ENCODE measurements at regions not wholly inside any gene's neighbourhood (a gene's known extent, or its start where the extent isn't known, plus 50 kb on each side); places are given as distances from the start of the nearest gene placed in this dataset.

DNA sequence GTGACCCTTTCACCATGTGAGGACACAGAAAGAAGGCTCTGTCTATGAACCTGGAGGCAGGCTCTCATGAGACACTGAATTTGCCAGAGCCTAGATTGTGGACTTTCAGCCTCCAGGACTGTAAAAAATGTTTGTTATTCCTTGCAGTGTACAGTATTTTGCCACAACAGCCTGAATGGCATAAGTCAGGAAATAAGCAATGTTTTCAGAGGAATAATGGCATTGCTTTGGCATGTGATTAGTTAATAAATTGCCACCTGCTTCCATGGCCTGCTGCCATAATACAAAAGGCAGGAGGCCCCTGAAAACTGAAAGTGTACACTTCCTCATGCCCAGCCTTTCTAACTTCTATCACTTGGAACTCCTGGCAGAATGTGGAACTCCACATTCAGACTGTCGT is 408.1 kb downstream of the GADD45G start:
- Histone ChIP-seq H3K4me1 (ENCODE audit: control insufficient read depth in 2 of 2, insufficient read depth in 2 of 2, low read length in 2 of 2) (no peaks in the 10 kb centered on the region), H3K4me3 (ENCODE audit: low read length in 2 of 2) (no peak overlapping the region), H3K36me3 (ENCODE audit: control insufficient read depth in 2 of 2, insufficient read depth in 2 of 2, low read length in 2 of 2) (no peaks in the 10 kb centered on the region), H3K27ac (ENCODE audit: low read depth in 2 of 2, low read length in 2 of 2) (no peak overlapping the region), H3K9me3 (ENCODE audit: control insufficient read depth in 2 of 2, low read length in 2 of 2) (no peaks in the 10 kb centered on the region), H3K27me3 (ENCODE audit: control insufficient read depth in 2 of 2, insufficient read depth in 2 of 2, low read length in 2 of 2) (no peaks in the 10 kb centered on the region), H3K9ac (ENCODE audit: low read depth in 1 of 2, low read length in 2 of 2) (no peak overlapping the region)

GRCh38 chr9:90013778-90014177 is 409.0 kb downstream of the GADD45G start:
- Histone ChIP-seq H3K4me3 (ENCODE audit: low read length in 2 of 2) (no peak overlapping the region), H3K27ac (ENCODE audit: low read depth in 2 of 2, low read length in 2 of 2) (no peak overlapping the region), H3K27me3 (ENCODE audit: control insufficient read depth in 2 of 2, insufficient read depth in 2 of 2, low read length in 2 of 2) (no peaks in the 10 kb centered on the region), H3K9ac (ENCODE audit: low read depth in 1 of 2, low read length in 2 of 2) (no peak overlapping the region), H3K4me1 (ENCODE audit: control insufficient read depth in 2 of 2, insufficient read depth in 2 of 2, low read length in 2 of 2) (no peaks in the 10 kb centered on the region), H3K36me3 (ENCODE audit: control insufficient read depth in 2 of 2, insufficient read depth in 2 of 2, low read length in 2 of 2) (no peaks in the 10 kb centered on the region), H3K9me3 (ENCODE audit: control insufficient read depth in 2 of 2, low read length in 2 of 2) (no peaks in the 10 kb centered on the region)

DNA sequence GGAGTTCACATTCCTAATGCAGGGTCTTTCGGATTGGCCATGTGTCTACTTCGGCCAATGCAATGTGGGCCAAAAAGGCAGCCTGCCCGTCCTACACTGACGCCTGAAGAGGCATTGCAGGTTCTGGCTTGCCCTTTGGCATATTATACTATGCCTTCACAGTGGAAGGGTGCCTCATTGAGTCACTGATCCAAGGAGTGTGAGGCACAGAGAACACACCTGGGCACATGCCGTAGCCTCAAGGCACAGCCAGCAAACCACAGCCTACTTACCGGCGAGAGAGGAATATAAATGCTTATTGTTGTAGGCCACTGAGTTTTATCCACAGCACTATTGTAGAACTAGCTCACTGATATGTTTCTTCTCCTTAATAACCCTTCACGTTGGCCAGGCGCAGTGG is 409.6 kb downstream of the GADD45G start:
- H3K4me3 ChIP-seq (ENCODE audit: low read length in 2 of 2), result no peak overlapping the region
- H3K4me1 ChIP-seq (ENCODE audit: control insufficient read depth in 2 of 2, insufficient read depth in 2 of 2, low read length in 2 of 2), result no peaks in the 10 kb centered on the region
- no peak overlapping the region for H3K9ac ChIP-seq (ENCODE audit: low read depth in 1 of 2, low read length in 2 of 2)
- no peaks in the 10 kb centered on the region for H3K36me3 ChIP-seq (ENCODE audit: control insufficient read depth in 2 of 2, insufficient read depth in 2 of 2, low read length in 2 of 2)
- H3K27me3 ChIP-seq (ENCODE audit: control insufficient read depth in 2 of 2, insufficient read depth in 2 of 2, low read length in 2 of 2), result no peaks in the 10 kb centered on the region
- H3K9me3 ChIP-seq (ENCODE audit: control insufficient read depth in 2 of 2, low read length in 2 of 2), result no peaks in the 10 kb centered on the region
- H3K27ac ChIP-seq (ENCODE audit: low read depth in 2 of 2, low read length in 2 of 2), result no peak overlapping the region

DNA sequence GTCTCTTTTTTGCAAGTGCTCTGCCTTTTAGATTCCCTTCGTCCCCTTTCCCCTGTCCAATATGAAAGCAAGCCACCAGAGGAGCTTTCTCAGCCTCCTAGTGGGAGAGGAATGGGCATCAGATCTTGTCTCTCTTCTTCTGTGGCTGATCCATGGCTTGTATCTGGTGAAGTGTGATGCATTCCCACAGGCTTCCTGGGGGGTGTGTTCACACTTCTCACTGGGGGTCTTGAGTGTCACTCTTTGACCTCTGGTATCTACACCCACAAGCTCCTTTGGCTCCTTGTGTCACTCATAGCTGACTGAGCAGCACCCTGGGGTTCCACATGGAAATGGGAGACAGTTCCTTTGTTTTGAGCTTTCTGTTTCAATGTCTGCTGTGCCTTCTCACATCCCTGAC is 411.5 kb downstream of the GADD45G start:
- H3K4me1 ChIP-seq (ENCODE audit: control insufficient read depth in 2 of 2, insufficient read depth in 2 of 2, low read length in 2 of 2), result no peaks in the 10 kb centered on the region
- H3K27me3 ChIP-seq (ENCODE audit: control insufficient read depth in 2 of 2, insufficient read depth in 2 of 2, low read length in 2 of 2), result no peaks in the 10 kb centered on the region
- H3K36me3 ChIP-seq (ENCODE audit: control insufficient read depth in 2 of 2, insufficient read depth in 2 of 2, low read length in 2 of 2), result no peaks in the 10 kb centered on the region
- H3K4me3 ChIP-seq (ENCODE audit: low read length in 2 of 2), result no peak overlapping the region
- H3K9me3 ChIP-seq (ENCODE audit: control insufficient read depth in 2 of 2, low read length in 2 of 2), result no peaks in the 10 kb centered on the region
- H3K9ac ChIP-seq (ENCODE audit: low read depth in 1 of 2, low read length in 2 of 2), result no peak overlapping the region
- no peak overlapping the region for H3K27ac ChIP-seq (ENCODE audit: low read depth in 2 of 2, low read length in 2 of 2)

DNA sequence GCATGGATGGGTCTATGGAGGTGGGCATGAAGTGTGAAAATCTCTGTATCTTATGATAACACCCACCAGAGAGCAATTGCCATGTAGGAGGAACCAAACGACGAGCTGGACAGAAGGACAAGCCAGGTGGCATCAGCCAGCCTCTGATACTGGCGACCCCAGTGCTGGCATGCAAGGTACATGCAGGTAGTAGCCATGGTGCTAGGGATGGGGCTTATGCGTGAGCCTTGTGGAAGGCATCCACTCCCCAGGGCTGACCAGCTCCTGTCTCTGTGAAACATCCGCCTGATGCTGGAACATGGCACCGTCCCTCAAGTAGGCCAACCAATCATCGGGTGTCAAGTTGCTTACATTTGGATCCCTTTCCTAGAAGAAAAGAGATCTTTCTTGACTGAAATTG is 412.9 kb downstream of the GADD45G start:
- Histone ChIP-seq H3K27me3 (ENCODE audit: control insufficient read depth in 2 of 2, insufficient read depth in 2 of 2, low read length in 2 of 2) (no peaks in the 10 kb centered on the region), H3K4me3 (ENCODE audit: low read length in 2 of 2) (no peak overlapping the region), H3K9me3 (ENCODE audit: control insufficient read depth in 2 of 2, low read length in 2 of 2) (no peaks in the 10 kb centered on the region), H3K27ac (ENCODE audit: low read depth in 2 of 2, low read length in 2 of 2) (no peak overlapping the region), H3K36me3 (ENCODE audit: control insufficient read depth in 2 of 2, insufficient read depth in 2 of 2, low read length in 2 of 2) (no peaks in the 10 kb centered on the region), H3K4me1 (ENCODE audit: control insufficient read depth in 2 of 2, insufficient read depth in 2 of 2, low read length in 2 of 2) (no peaks in the 10 kb centered on the region), H3K9ac (ENCODE audit: low read depth in 1 of 2, low read length in 2 of 2) (no peak overlapping the region)

- Histone ChIP-seq H3K27ac (ENCODE audit: low read depth in 2 of 2, low read length in 2 of 2) (no peak overlapping the region), H3K27me3 (ENCODE audit: control insufficient read depth in 2 of 2, insufficient read depth in 2 of 2, low read length in 2 of 2) (no peaks in the 10 kb centered on the region), H3K4me3 (ENCODE audit: low read length in 2 of 2) (no peak overlapping the region), H3K9me3 (ENCODE audit: control insufficient read depth in 2 of 2, low read length in 2 of 2) (no peaks in the 10 kb centered on the region), H3K4me1 (ENCODE audit: control insufficient read depth in 2 of 2, insufficient read depth in 2 of 2, low read length in 2 of 2) (no peaks in the 10 kb centered on the region), H3K9ac (ENCODE audit: low read depth in 1 of 2, low read length in 2 of 2) (no peak overlapping the region), H3K36me3 (ENCODE audit: control insufficient read depth in 2 of 2, insufficient read depth in 2 of 2, low read length in 2 of 2) (no peaks in the 10 kb centered on the region)
Measured at GRCh38 chr9:90018688-90019087, 413.9 kb downstream of the GADD45G start.

DNA sequence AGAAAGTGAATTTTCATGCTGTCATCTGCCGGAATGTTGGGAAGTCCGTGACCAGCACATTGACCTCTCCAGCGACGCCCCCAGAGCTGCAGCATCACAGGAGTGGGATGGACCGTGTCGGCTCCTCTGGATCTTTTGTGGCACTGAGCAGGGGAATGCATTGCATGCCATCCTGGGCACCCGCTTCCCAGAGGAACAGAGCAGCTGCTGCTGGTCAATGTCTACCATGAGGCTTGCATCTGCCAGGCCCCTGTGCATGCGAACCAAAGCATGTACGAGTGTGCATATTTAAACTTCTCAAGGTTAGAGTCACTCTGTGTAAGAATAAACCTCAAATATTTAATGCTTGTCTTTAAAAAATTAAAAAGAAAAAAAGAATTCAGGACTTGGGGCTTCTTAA is 414.8 kb downstream of the GADD45G start:
- no peaks in the 10 kb centered on the region for H3K9me3 ChIP-seq (ENCODE audit: control insufficient read depth in 2 of 2, low read length in 2 of 2)
- no peaks in the 10 kb centered on the region for H3K4me1 ChIP-seq (ENCODE audit: control insufficient read depth in 2 of 2, insufficient read depth in 2 of 2, low read length in 2 of 2)
- H3K27me3 ChIP-seq (ENCODE audit: control insufficient read depth in 2 of 2, insufficient read depth in 2 of 2, low read length in 2 of 2), result no peaks in the 10 kb centered on the region
- H3K36me3 ChIP-seq (ENCODE audit: control insufficient read depth in 2 of 2, insufficient read depth in 2 of 2, low read length in 2 of 2), result no peaks in the 10 kb centered on the region
- no peak overlapping the region for H3K27ac ChIP-seq (ENCODE audit: low read depth in 2 of 2, low read length in 2 of 2)
- no peak overlapping the region for H3K4me3 ChIP-seq (ENCODE audit: low read length in 2 of 2)
- no peak overlapping the region for H3K9ac ChIP-seq (ENCODE audit: low read depth in 1 of 2, low read length in 2 of 2)

GRCh38 chr9:90020276-90020871 is 415.6 kb downstream of the GADD45G start:
- H3K4me1 ChIP-seq (ENCODE audit: control insufficient read depth in 2 of 2, insufficient read depth in 2 of 2, low read length in 2 of 2), result no peaks in the 10 kb centered on the region
- no peaks in the 10 kb centered on the region for H3K9me3 ChIP-seq (ENCODE audit: control insufficient read depth in 2 of 2, low read length in 2 of 2)

DNA sequence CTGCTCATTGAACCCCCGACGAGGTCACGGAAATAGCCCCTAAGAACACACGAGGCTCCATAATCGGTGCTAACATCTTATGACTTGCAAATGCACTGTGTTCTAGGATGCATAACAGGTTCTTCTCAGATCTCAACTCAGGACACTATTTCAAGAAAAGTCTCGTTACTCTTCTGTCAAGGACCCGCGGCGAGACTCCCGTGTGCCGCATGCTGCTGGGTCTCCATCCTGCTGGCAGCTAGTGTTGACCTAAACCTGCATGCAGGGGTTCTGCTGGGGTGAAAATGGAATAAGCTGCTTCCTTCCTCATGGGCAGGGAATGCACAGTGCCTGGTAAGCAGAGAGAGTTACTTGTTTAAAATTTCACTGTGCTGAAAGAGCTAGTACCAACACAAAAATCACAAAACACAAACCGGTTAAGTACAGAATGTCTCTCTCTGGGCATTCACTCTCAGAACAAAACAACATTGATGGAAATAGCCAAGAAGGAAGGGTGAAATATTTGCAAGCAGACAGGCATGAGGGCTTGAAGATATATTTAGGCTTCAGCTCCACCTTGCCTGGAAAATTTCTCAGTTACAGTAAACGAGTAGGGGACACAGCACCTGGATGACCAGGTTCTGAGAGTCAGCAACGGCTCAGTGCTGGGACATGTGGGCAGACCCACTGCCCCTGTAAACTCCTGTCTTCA is 416.5 kb downstream of the GADD45G start:
- no peaks in the 10 kb centered on the region for H3K36me3 ChIP-seq (ENCODE audit: control insufficient read depth in 2 of 2, insufficient read depth in 2 of 2, low read length in 2 of 2)
- no peaks in the 10 kb centered on the region for H3K4me1 ChIP-seq (ENCODE audit: control insufficient read depth in 2 of 2, insufficient read depth in 2 of 2, low read length in 2 of 2)
- no peak overlapping the region for H3K4me3 ChIP-seq (ENCODE audit: low read length in 2 of 2)
- H3K27ac ChIP-seq (ENCODE audit: low read depth in 2 of 2, low read length in 2 of 2), result no peak overlapping the region
- no peaks in the 10 kb centered on the region for H3K9me3 ChIP-seq (ENCODE audit: control insufficient read depth in 2 of 2, low read length in 2 of 2)
- H3K9ac ChIP-seq (ENCODE audit: low read depth in 1 of 2, low read length in 2 of 2), result no peak overlapping the region
- no peaks in the 10 kb centered on the region for H3K27me3 ChIP-seq (ENCODE audit: control insufficient read depth in 2 of 2, insufficient read depth in 2 of 2, low read length in 2 of 2)

More at GRCh38 chr9:90020276-90020871, 415.6 kb downstream of the GADD45G start:
- H3K4me3 ChIP-seq (ENCODE audit: low read length in 2 of 2), result no peak overlapping the region
- no peak overlapping the region for H3K27ac ChIP-seq (ENCODE audit: low read depth in 2 of 2, low read length in 2 of 2)
- no peaks in the 10 kb centered on the region for H3K27me3 ChIP-seq (ENCODE audit: control insufficient read depth in 2 of 2, insufficient read depth in 2 of 2, low read length in 2 of 2)
- no peak overlapping the region for H3K9ac ChIP-seq (ENCODE audit: low read depth in 1 of 2, low read length in 2 of 2)
- H3K36me3 ChIP-seq (ENCODE audit: control insufficient read depth in 2 of 2, insufficient read depth in 2 of 2, low read length in 2 of 2), result no peaks in the 10 kb centered on the region

DNA sequence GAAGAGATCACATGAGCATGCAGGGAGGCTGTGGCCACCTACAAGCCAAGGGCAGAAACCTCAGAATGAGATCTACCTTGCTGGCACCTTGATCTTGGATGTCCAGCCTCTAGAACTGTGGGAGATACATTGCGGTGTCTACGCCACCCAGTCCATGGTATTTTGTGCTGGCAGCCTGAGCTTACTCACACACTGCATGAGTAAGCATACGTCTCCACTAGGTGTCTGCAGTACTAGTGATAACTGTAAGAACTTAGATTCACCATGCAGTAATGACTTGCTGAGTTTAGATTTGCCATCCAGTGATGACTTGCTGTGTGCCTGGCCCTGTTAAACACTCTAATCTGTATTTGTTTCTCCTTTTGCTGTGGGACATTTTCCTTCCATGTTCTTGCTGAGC is 417.7 kb downstream of the GADD45G start:
- no peak overlapping the region for H3K4me3 ChIP-seq (ENCODE audit: low read length in 2 of 2)
- no peaks in the 10 kb centered on the region for H3K27me3 ChIP-seq (ENCODE audit: control insufficient read depth in 2 of 2, insufficient read depth in 2 of 2, low read length in 2 of 2)
- no peaks in the 10 kb centered on the region for H3K4me1 ChIP-seq (ENCODE audit: control insufficient read depth in 2 of 2, insufficient read depth in 2 of 2, low read length in 2 of 2)
- H3K27ac ChIP-seq (ENCODE audit: low read depth in 2 of 2, low read length in 2 of 2), result no peak overlapping the region
- H3K9ac ChIP-seq (ENCODE audit: low read depth in 1 of 2, low read length in 2 of 2), result no peak overlapping the region
- H3K36me3 ChIP-seq (ENCODE audit: control insufficient read depth in 2 of 2, insufficient read depth in 2 of 2, low read length in 2 of 2), result no peaks in the 10 kb centered on the region
- H3K9me3 ChIP-seq (ENCODE audit: control insufficient read depth in 2 of 2, low read length in 2 of 2), result no peaks in the 10 kb centered on the region

Data from mucosa of rectum (tissue), 2 donors.